Lower leg skin (tissue), 3 donors: ENCODE measurements at regions not wholly inside any gene's neighbourhood (a gene's known extent, or its start where the extent isn't known, plus 50 kb on each side); places are given as distances from the start of the nearest gene placed in this dataset.

Source experiments
- POLR2A ChIP-seq, 2 donors: fragments of 450-650 bp; IDR thresholded peaks; one replicate each; pipeline ENCODE4 v1.6.1; 2016 to 2017; ENCODE audit warnings: antibody characterized with exemption in 2 of 2, mild to moderate bottlenecking in 1 of 2, moderate library complexity in 1 of 2
- TF ChIP-seq, protein P1 (sequence below), 3 donors: fragments of 450-650 bp; IDR thresholded peaks; one replicate each; pipeline ENCODE4 v1.5.1; 2016; ENCODE audit warnings: antibody characterized with exemption in 3 of 3, mild to moderate bottlenecking in 3 of 3, moderate library complexity in 2 of 3

DNA sequence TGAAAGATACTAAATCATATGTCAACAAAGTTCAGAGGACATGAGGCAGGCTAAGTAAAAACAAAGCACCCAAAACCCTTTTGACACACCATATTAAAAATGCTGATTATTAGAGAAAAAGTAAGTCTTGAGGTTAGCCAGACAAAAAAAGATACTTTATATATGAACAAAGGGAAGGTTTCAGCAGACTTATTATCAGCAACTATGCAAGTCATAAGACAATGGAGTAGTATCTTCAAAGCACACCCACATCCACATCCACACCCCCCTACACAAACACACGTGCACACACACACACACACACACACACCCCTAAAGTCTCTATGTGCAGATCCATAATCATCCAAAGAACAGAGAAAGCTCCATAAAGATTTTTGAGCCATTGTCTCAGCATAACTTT lies 1373.9 kb upstream of the CELF2 start:
- TF ChIP-seq, protein P1, sequence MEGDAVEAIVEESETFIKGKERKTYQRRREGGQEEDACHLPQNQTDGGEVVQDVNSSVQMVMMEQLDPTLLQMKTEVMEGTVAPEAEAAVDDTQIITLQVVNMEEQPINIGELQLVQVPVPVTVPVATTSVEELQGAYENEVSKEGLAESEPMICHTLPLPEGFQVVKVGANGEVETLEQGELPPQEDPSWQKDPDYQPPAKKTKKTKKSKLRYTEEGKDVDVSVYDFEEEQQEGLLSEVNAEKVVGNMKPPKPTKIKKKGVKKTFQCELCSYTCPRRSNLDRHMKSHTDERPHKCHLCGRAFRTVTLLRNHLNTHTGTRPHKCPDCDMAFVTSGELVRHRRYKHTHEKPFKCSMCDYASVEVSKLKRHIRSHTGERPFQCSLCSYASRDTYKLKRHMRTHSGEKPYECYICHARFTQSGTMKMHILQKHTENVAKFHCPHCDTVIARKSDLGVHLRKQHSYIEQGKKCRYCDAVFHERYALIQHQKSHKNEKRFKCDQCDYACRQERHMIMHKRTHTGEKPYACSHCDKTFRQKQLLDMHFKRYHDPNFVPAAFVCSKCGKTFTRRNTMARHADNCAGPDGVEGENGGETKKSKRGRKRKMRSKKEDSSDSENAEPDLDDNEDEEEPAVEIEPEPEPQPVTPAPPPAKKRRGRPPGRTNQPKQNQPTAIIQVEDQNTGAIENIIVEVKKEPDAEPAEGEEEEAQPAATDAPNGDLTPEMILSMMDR (IDR thresholded peaks at IDR 0.05) = no peak
- TF ChIP-seq POLR2A (IDR thresholded peaks at IDR 0.05) = no peak
